8988T (cell line): ENCODE measurements at regions not wholly inside any gene's neighbourhood (a gene's known extent, or its start where the extent isn't known, plus 50 kb on each side); places are given as distances from the start of the nearest gene placed in this dataset.

Experiments used
- DNase-seq: peaks from one replicate; pipeline ENCODE4 v3.0.0; 2011

DNA sequence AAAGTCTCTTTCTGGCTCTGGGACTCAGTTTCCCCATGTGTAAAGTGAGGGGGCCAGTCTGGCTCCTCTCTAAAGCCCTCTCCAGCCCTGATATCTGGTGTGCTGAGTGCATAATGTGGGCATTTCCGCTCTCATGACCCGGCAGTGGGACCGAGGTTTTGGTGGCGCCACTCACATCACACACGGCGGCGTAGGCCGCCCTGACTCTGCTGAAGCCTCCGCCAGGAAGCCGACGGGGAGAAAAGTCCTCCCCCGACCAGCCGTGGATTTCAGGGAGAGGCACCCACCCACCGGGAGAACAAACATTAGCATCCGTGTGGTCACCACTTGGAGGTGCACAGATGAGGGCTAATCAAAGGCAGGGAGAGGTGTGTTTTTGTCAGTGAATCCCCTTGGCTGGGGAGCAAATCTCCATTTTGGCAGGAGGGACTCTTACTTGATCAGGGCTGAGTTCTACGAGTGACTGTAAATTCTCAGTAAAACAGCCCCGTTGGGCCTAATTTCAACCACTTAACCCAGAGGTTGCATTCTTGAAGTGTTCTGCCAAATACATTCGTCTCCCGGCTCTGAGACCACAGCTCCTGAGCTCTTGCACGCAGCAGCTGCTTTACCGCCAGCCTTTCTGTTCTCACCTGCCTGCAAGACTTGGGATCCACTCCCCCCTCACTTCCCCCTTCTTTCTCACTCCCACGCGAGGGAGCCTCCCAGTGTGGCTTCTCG lies 118.2 kb downstream of the FOXD2 start:
- no peak for DNase-seq

DNA sequence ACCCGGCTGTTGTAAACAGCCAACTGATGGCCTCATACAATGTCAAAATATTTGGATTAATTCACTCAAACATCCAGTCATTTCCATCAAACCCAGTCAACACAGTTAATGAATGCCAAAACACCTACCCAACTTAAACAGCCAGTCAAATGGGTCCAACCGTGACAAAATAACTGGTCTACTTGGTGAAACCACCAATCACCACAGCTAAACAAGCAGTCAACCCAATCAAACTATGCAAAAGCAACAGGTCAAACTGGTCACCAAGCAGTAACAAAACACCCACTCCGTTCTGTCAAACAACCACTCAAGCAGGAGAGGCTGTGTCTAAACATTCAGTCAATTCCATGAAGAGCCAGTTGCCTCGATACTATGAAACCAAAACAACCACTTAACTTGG lies 119.2 kb downstream of the FOXD2 start:
- DNase-seq: no peak

DNA sequence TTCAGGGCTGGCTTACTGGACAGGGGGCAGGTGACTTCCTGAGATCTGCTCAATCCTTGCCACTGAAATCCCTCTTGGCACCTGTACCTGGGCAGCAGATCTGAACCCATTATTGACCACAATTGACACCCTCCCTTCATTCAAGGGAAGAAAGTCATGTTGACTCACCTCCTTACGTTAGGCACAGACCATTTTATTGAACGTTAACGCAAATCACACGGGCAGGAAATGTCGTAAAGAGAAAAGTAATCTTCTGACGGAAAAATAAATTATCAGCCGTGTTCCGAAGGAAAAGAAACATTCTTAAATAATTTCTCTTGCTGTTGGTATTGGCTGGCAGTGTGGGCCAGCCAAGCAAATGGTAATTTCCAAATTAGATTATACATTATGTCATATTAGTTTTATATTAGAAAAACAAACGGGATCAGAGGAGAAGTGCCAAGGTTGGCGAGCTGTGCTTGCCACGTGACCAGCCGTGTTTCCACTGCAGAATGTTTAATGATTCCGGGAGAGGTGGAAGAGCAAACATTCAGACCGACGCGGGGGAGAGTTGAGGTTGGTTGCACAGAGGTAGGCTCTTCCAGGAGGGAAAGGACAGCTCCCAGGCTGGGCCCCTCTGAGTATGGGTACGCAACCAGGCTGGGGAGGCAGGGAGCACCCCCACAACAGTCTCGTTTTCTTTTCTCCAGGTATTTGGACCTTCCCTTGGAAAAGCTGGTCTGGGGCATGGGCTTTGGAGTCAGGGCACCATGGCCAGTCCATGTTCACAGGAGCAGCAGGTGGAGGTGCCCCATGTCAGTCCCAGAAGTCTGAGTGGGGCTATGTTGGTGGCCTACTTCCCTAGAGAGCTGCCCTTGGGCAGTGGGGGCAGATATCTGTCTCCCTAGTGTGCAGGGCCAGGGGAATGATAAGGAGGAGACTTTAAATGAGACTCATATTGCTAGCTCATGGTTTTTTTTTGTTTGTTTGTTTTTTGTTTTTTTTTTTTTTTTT lies 121.1 kb downstream of the FOXD2 start:
- DNase-seq: no peak

DNA sequence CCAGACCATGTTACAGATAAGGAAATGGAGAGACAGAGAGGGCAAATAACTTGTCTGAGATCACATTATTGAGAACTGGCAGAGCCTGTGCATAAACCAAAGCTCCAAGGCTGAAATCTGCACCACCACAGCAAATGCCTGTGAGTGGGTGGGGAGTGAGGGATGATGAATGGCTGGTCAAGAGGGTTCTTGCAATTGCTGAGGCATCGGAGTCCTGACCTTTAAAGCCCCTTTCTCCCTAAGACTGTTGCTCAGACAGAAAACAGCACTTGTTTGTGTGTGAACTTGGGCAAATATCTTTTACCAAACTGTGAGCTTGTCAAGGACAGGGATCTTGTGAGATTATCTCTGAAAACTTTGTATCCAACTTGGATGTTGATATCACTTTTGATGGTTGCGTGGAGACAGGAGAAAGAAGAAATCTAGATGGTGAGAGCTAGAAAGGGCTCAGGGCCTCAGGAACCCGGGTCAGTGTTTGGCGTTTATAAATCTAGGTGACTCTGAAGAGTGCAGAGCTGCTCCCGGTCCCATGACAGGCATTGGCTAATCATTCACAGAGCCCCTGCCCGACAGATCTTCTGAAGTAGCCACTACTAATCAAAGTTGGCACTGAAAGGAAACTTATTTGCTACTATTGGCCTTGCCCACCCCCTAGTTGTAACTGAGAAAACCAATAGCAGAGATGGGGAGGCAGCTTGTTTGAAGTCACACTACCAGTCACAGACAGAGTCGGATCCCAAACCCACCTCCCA lies 122.3 kb downstream of the FOXD2 start:
- no peak for DNase-seq

DNA sequence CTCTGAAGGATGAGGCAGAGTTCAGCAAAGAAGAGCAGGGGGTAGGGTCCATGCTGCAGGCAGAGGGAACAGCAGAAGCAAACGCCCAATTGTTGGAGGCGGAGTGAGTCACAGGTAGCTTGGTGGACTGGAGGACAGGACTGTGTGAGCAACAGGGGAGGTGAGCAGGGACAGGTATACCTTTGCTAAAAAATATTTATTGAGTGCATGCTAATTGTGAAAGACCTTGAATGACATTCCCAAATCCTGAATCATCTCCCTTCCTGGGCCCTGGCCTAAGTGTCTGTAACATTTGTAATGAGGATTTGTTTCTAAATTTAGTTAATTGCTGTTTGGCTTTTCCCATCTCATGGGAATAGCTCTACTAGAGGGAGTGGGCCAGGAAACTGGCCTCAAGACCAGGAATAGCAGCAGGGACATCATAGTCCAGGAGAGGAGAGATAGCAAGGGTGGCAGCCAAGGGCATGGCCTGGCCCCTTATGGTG lies 123.7 kb downstream of the FOXD2 start:
- no peak for DNase-seq

DNA sequence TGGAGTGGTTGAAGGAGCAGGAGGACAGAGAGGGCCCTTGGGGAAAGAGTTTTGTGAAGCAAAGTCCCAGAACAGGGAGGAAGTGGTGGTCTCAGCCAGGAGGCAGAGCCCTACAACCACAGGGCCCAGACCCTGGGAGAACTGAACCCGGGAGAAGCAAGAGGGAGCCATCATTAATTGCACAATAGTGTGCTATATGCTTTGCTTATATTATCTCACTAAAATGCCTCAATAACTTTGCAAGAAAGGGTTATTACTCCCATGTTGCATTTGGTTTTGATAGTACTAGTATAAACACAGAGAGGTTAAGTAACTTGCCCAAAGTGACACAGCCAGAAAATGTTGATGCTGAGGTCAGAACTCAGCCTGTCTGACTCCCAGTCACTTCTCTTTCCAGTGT lies 124.3 kb downstream of the FOXD2 start:
- DNase-seq: no peak

DNA sequence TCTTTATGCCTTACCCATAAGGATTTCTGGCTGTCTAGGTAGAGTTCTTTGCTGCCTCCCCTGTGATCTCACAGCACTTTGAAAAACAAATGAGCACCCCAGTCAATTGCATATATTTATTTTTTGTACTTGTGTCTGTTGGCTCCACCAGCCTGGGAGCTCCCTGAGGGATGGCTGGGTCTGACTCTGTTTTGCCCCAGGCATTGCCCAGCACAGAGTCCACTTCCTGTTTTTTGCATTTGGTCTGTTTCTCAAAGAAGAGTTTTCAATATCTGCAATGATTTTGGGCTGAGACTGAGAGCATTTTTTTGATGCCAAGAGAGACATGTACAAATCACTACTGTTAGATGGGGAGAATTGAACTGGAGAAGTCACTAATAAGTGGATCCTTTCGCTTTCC lies 125.0 kb downstream of the FOXD2 start:
- DNase-seq: no peak

DNA sequence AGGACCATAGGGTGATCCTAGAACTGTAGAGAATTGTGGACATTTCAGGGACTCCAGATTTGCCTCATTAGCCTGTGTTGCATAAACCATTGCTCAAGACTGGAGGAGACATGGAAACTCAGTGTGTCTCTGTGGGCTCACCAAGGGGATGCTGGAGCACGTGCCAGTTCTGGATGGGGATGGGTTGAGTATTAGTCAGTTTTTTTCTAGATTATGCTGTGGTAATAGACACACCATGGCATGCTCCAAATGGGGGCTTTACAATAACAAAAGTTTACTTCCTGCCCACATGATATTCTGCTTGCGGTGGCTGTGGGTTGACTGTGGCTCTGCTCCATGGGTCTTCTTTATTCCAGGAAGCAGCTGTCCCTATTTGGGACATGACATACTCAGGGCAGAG lies 125.4 kb downstream of the FOXD2 start:
- no peak for DNase-seq

DNA sequence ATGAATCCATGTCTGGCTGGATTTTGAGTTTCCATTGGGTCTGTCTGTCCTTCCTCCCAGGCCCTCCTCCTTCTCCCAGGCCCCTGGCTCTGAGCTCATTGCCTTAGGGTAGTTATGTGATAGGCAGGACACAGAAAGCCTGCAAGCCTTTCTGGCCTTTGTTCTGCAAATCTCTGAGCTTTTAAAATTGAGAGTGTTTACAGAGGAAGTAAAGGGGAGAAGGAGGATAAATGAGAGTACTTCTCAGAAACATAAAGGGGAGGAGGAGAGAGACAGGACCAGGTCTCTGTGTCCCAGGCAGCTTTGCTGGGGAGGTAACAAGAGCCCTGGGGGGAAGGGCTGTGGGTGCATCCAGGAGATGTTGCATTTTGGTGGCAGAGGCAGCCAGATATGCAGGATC lies 126.7 kb downstream of the FOXD2 start:
- DNase-seq: no peak

DNA sequence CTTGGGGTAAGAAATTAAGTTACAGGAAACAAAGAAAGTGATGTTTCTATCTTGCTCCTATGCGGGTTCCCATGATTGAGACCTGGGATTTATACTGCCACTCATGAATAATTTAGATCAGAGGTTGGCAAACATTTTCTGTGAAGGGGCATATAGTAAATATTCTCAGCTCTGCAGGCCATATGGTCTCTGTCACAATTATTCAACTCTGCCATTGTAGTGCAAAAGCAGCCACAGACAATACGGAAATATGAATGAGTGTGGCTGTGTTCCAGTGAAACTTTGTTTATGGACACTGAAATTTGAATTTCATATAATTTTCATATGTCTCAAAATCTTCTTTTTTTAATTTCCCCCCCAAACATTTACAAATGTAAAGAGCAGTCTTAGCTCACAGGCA lies 127.2 kb downstream of the FOXD2 start:
- DNase-seq: no peak

DNA sequence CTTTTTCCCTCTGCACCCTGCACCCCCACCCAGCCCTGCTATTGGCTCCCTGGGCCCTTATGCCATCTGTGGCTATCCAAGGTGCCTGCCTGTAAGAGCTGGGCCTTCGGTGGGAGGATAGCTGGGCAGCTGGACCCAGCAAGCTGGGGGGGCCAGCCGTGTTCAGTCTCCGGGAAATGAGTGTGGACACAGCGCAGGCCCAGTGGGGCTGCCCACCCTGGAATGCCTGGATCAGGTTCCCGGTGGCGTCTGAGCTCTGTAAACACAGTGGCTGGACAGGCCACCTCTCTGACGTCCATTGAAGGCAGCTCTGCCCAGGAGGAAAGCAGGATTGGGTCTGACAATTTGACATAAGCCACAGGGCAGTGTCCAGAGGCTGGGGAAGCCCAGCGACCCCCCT lies 127.8 kb downstream of the FOXD2 start:
- DNase-seq: no peak

DNA sequence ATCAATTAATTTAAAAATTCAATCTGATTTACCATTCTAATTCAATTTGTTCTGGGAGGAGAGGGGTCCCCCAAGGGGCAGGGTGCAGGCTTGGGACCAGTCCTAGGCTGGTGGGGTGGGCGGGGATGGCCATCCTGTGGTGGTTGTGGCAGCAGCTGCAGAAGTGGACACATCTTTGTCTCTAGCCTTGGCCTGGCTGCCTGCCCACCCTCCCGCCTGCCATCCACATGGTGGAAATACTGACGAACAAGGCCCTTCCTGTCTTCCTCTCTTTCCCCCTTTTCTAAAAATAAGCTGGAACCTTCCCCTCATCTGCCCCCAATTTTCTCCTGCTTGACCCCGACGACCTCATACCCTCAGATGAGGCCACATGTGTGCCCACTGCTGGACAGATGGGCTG lies 130.9 kb downstream of the FOXD2 start:
- DNase-seq: no peak

DNA sequence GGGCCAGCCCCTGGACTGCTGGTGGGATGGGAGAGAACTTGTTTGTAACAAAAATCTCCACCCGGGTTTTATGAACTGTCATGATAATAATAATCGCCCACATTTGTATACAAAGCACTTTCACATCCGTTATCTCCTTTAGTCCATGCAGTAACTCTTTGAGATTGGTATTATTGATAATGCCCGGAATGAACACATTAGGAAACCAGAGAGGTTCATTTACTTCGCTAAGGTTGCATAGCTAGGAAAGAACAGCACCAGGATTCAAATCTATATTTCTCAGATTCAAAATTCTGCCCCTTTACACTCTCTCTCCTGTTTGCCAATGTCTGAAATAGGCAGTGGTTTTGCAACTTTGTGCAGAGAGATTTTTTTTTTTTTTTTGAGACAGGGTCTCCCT lies 131.4 kb downstream of the FOXD2 start:
- no peak for DNase-seq

DNA sequence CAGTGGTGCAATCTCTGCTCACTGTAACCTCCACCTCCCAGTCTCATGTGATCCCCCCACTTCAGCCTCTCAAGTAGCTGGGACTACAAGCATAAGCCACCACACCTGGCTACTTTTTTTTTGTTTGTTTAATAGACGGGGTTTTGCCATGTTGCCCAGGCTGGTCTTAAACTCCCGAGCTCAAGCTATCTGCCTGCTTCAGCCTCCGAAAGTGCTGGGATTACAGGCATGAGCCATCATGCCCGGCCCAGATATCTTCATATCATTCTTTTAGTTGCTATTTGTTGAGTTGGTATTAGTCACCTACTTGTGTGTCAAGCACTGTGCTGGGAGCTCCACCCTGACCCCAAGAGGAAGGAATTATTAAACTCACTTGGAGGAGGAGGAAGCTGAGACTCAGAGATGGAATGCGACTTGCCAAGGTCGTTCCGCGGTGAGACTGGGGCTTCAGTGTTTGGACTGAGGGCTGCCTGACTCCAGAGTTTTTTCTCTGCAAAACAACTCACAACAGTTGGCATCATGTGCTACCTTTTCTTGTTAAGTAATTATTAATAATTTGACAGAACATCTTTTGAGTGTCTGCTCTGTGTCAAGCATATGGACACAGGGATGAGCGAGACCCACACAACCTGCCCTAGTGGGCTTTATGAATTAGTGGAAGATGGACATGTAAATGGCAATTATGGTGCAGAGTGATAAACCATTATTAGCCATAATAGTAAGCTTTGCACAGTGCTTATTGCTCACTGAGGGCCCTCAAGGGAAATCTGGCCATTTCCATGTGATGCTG lies 132.0 kb downstream of the FOXD2 start:
- DNase-seq: peak; percentile 59

DNA sequence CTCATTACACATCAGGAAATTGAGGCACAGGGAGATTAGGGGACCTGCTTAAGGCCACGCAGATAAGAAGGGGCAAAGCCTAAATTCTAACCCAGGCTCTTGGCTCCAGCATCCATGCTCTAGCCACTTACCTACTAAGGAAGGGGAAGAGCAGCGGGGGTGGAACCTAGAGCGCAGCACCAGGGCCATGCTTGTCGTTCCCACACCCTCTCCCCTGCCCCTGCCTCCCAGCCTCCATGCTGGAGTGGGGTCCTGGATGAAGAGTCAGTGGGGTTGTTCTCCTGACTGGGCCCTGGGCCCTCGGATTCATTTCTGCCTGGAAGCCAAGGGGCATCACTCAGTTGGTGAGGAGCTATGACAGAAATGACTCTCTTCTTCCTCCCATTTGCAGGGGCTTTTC lies 133.3 kb downstream of the FOXD2 start:
- DNase-seq: no peak

DNA sequence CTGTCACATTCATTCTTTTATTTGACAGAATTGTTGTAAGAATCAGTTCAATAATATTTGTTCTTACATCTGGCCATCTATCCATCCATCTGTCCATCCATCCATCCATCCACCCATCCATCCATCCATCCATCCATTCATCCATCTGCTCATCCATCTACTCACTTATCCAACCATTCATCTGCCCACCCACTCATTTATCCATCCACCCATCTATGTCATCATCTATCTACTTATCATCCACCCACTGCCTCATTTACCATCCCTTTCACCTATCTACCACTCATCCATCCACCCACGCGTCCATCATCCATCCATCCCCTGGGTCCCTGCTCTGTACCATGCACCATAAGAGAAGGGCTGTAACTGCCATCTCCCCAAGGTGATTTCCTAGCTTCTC lies 134.1 kb downstream of the FOXD2 start:
- DNase-seq: no peak

DNA sequence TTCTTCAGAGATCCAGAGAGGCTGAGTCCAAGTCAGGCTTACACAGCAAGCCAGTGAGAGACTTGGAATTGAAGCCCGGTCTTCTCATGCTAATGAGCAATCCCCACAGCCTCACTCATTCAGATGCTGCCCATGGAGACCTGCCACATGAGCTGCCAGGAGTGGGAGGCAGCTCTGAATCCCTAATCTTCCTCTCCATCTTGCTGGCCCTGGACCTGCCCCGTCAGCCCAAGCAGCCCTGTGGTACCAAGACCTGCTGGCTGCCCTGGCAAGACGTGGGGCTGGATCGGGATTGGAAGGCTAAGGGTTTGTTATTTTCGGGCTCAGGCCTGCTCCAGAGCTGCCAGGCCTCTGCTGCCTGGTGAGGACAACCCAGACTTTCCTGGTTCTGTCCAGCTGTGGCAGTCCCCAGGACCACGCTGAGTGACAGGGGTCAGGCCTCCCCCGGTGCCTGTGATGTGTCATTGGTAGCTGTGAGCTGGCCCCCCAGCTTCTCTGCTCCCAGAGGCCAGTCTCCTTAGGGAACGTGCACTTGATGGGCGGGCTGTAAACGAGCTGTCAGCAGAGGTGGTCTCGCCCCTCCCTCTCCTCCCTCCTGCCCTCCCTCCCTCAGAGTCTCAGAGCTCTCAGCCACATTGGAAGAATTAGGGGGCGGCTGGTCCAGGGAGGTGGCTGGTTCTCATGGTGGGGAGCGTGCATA lies 135.0 kb downstream of the FOXD2 start:
- DNase-seq: no peak

DNA sequence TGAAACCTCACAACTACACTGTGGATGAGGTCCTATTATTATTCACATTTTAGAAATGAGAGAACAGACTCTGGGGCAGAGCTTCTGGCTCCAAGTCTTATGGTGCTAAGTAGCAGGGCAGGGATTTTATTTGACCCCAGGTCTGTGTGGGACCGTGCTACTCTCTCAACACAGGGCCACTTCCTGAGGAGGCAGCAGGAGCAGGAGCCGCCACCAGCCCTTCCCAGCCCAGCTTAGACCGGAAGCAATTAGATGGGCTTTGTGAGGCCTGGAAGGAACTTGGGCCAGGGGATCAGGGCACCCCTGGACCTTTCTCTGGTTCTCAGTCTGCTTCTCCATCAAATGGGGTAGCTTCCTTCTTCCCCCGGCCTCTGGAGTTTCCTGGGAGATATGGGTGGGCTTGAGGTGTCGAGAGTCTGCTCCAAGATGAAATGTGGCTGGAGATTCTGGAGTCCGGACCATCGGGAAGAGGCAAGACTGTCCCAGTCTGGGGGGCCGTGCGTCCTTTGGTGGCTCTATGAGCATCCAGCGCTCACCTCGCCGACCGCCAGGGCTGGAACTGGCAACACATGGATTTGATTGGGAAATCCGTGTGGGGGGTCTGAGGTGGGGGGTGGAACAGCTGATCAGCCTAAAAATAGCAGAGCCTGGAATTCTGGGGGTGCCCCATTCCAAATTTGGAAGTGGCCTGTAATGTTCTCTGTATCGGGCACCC lies 136.8 kb downstream of the FOXD2 start:
- no peak for DNase-seq

DNA sequence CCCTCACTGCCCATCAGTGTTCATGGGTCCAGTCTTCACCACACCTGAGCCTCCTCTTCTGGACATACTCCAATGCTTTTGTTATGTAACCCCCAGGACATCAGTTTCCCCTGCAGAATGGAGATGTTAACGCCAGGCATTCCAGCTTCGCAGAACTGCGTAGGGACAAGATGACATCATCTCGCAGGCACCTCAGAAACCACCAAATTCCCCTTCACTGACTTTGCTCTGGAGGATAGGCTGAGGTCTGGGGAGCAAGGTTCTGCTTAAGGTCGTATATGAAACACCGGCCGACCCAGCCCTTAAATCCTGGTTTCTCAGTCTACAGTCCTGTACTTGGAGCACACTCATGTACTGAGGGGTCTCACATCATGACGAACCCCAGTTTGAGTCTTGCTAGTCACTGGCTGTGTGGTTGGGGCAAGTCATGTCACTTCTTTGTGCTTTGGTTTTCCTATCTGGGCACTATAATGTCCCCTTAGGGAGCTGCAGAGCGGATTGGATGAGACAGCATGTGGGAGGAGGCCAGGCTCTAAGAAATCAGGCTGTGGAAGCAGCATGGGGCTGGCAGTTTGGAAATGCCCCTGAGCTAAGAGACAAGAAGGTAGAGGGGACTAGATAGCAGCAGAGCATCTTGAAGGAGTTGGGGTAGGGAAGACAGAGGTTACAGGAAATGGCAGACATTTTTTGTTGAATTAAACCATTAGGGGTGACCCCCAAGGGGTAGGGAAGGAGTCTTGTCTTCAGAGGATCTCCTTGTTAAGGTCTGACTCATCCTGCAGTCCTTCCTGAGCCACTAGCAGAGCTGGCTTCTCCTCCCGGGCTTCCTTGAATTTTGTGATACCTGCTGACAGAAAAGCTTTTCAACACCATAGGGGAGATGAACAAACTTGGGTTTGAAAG lies 138.3 kb downstream of the FOXD2 start:
- DNase-seq: peak; percentile 28

DNA sequence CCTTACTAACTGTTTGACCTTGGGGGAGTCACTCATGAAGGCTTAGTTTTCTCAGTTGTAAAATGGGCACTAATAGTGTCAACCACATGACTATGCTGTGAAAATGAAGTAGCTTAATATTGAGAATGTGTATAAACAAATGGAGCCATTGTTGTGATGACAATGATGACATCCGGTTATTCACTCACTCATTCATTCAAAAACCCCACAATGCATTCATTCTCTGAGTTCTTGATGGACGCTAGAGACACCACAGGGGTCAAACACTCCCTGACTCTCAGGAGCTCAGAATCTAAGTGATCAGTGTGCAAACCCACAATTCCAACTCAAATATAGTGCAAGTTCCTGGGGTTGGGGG lies 138.9 kb downstream of the FOXD2 start:
- DNase-seq: no peak
